Karpas-422 (cell line): ENCODE measurements at regions not wholly inside any gene's neighbourhood (a gene's known extent, or its start where the extent isn't known, plus 50 kb on each side); places are given as distances from the start of the nearest gene placed in this dataset.

Experiments used
- DNase-seq: peaks from one replicate; pipeline ENCODE4 v3.0.0-alpha.2; 2015
- H2AFZ ChIP-seq: fragments of 200-600 bp; sonication (generic); 2 replicates; pipeline ENCODE4 v1.6.1; 2014; ENCODE audit warnings: antibody characterized with exemption, low read length, mixed read lengths
- H3K27ac ChIP-seq: fragments of 200-600 bp; sonication (generic); 2 replicates; pipeline ENCODE4 v1.5.1; 2014; ENCODE audit warnings: mild to moderate bottlenecking, low read length, moderate library complexity
- H3K27me3 ChIP-seq: fragments of 200-600 bp; sonication (generic); 2 replicates; pipeline ENCODE4 v1.6.1; 2014; ENCODE audit warnings: low read length, mixed read lengths
- H3K36me3 ChIP-seq: fragments of 200-600 bp; sonication (generic); 2 replicates; pipeline ENCODE4 v1.6.1; 2014; ENCODE audit warnings: low read length, mixed read lengths; ENCODE audit not compliant: insufficient read depth
- H3K4me1 ChIP-seq: fragments of 200-600 bp; sonication (generic); 2 replicates; pipeline ENCODE4 v1.6.1; 2014; ENCODE audit warnings: mild to moderate bottlenecking, low read length, mixed read lengths
- H3K4me2 ChIP-seq: fragments of 200-600 bp; sonication (generic); 2 replicates; pipeline ENCODE4 v1.6.1; 2014; ENCODE audit warnings: low read length, low read depth, mild to moderate bottlenecking; ENCODE audit not compliant: poor library complexity, severe bottlenecking
- H3K4me3 ChIP-seq: fragments of 200-600 bp; sonication (generic); 2 replicates; pipeline ENCODE4 v1.5.1; 2014; ENCODE audit warnings: mild to moderate bottlenecking, antibody characterized with exemption, low read length, mixed read lengths
- H3K79me2 ChIP-seq: fragments of 200-600 bp; sonication (generic); 2 replicates; pipeline ENCODE4 v1.6.1; 2014; ENCODE audit warnings: mild to moderate bottlenecking, low read length, mixed read lengths
- H3K9ac ChIP-seq: fragments of 200-600 bp; sonication (generic); 2 replicates; pipeline ENCODE4 v1.6.0; 2014; ENCODE audit warnings: low read length
- H3K9me2 ChIP-seq: fragments of 200-600 bp; sonication (generic), shearing (Covaris generic); replicated peaks from 2 replicates; pipeline ENCODE4 v1.6.0; 2014; ENCODE audit warnings: mild to moderate bottlenecking, low read length, moderate library complexity; ENCODE audit not compliant: insufficient read depth
- H3K9me3 ChIP-seq: fragments of 300-700, 200-600 bp; sonication (generic); 2 replicates; pipeline ENCODE4 v1.6.1; 2014; ENCODE audit warnings: low read length, mixed read lengths
- H4K20me1 ChIP-seq: fragments of 200-600 bp; sonication (generic); 2 replicates; pipeline ENCODE4 v1.6.1; 2014; ENCODE audit warnings: mild to moderate bottlenecking, antibody characterized with exemption, low read length, low read depth; ENCODE audit not compliant: insufficient read depth

DNA sequence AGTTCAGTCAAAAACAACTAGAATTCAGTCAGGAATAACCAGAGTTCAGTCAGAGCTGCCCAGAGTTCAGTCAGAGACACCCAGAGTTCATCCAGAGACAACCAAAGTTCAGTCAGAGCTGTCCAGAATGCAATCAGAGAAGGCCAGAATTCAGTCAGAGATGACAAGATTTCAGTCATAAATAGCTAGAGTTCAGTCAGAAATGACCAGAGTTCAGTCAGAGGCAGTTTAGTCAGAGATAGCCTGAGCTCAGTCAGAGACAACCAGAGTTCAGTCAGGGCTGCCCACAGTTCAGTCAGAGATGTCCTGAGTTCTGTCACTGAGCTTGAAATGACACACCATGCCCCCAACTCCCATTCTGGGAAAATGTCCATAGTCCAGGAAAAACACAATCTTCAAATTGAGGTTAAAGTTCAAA, 1102.8 kb downstream of the BCL11B start:
- Histone ChIP-seq H3K27me3 (no peaks in the 10 kb centered on the region), H3K79me2 (no peaks in the 10 kb centered on the region), H3K4me2 (no peak overlapping the region), H4K20me1 (no peaks in the 10 kb centered on the region), H3K9me3 (peaks cover 8% of the 10 kb centered on the region; the same call in 1 of the 2 replicates), H3K4me3 (no peak overlapping the region), H3K9ac (no peak overlapping the region), H3K36me3 (no peaks in the 10 kb centered on the region), H3K9me2 (no peaks in the 10 kb centered on the region), H2AFZ (no peak overlapping the region), H3K4me1 (no peaks in the 10 kb centered on the region), H3K27ac (no peak overlapping the region)
- DNase-seq: no peak

DNA sequence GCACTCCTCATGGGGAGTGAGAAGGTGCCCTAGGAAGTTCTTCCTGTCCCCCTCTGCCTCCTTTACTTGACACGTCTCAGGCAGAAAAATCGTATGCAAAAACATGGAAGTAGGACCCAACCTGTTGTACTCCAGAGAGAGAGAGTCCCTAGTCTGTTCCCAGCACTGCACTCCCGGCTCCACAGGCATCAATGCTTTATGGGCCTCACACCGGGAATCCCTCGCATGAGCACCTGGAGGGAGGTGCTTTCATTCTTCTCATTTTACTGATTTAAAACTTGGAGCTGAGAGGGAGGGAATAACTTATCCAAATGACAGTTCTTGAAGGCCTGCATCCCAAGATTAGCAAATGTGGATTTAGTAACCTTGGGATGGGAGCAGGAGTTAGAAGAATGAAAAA, 1101.4 kb downstream of the BCL11B start:
- Histone ChIP-seq H3K27ac (no peak overlapping the region), H3K4me1 (no peaks in the 10 kb centered on the region)

DNA sequence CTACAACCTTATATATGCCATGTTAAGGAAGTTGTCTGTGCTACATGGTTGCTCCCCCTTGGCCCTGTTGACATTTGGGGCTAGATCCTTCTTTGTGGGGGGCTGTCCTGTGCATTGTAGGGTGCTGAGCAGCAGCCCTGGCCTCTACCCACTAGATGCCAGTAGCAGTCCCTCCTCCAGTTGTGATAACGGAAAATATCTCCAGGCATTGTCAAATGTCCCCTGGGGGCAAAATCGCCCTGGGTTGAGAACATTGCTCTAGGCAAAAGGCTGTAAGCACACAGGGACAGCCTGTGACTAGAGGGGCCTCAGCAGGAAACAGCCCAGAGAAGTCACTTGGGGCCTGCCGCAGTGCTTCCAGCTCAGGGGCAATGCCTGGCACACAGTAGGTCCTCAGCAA, 1100.3 kb downstream of the BCL11B start:
- Histone ChIP-seq H3K9me2 (no peaks in the 10 kb centered on the region), H4K20me1 (no peaks in the 10 kb centered on the region), H3K4me1 (no peaks in the 10 kb centered on the region), H3K9me3 (peaks cover 8% of the 10 kb centered on the region; the same call in 1 of the 2 replicates), H2AFZ (no peak overlapping the region), H3K27ac (no peak overlapping the region), H3K4me3 (no peak overlapping the region), H3K4me2 (no peak overlapping the region), H3K9ac (no peak overlapping the region), H3K79me2 (no peaks in the 10 kb centered on the region), H3K27me3 (no peaks in the 10 kb centered on the region), H3K36me3 (no peaks in the 10 kb centered on the region)
- no peak for DNase-seq

More for the DNA sequence above, 1101.4 kb downstream of the BCL11B start:
- DNase-seq: no peak
- Histone ChIP-seq H3K36me3 (no peaks in the 10 kb centered on the region), H3K4me2 (no peak overlapping the region), H3K9ac (no peak overlapping the region), H2AFZ (no peak overlapping the region), H3K9me3 (peaks cover 8% of the 10 kb centered on the region; the same call in 1 of the 2 replicates), H3K79me2 (no peaks in the 10 kb centered on the region), H4K20me1 (no peaks in the 10 kb centered on the region), H3K4me3 (no peak overlapping the region), H3K27me3 (no peaks in the 10 kb centered on the region), H3K9me2 (no peaks in the 10 kb centered on the region)

DNA sequence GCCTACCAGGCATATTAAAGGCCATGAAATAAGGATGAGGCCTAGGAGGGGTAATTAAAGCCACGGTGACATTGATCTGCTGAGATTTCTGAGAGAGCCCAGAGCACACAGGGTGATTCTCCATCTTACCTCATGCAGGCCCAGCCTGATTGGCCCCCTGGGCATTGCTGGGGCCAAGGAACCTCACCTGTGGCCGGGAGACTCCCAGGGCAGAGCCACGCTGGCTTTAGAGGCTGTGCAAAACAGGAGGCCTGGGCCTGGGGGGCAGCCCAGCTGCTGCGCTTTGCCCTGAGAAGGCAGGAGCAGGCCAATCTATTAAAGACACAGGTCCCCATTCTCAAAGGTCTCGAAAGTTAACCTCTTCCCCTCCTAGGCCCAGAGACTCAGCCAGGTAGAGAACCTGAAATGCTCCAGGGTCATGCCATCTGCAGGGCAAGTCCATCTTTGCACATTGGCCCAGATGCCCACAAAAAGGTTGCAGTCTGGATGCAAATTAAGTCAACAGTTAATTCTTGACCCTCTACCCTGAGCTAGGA, 1099.7 kb downstream of the BCL11B start:
- Histone ChIP-seq H3K79me2 (no peaks in the 10 kb centered on the region), H3K9me3 (peaks cover 8% of the 10 kb centered on the region; the same call in 1 of the 2 replicates), H3K4me3 (no peak overlapping the region), H3K4me2 (no peak overlapping the region), H2AFZ (no peak overlapping the region), H3K9me2 (no peaks in the 10 kb centered on the region), H3K27me3 (no peaks in the 10 kb centered on the region), H3K36me3 (no peaks in the 10 kb centered on the region), H4K20me1 (no peaks in the 10 kb centered on the region), H3K4me1 (no peaks in the 10 kb centered on the region), H3K9ac (no peak overlapping the region), H3K27ac (no peak overlapping the region)
- no peak for DNase-seq

DNA sequence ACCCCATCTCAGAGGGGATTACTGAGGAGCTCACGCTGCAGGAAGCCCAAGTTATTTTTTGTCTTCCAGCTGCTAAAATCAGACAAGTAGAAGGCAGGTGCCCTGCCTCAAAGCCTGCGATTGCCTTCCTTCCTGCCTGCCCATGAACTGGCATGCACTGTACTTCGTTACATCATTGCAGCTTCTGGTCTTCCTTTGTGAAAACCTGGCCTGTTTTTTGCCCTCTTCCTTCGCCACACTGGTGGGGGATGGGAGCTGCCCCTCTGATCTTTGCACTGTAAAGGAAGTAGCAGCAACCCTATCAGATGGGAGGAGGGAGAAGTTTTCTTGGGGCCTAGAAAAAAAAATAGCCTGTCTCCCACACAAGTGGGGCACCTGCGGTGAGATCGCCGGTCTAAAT, 1098.7 kb downstream of the BCL11B start:
- H2AFZ ChIP-seq: no peak overlapping the region
- no peaks in the 10 kb centered on the region for H4K20me1 ChIP-seq
- no peaks in the 10 kb centered on the region for H3K9me2 ChIP-seq
- H3K4me2 ChIP-seq: no peak overlapping the region
- peaks cover 9% of the 10 kb centered on the region for H3K9me3 ChIP-seq
- no peaks in the 10 kb centered on the region for H3K79me2 ChIP-seq
- DNase-seq: no peak
- no peak overlapping the region for H3K4me3 ChIP-seq
- H3K27ac ChIP-seq: no peak overlapping the region
- no peaks in the 10 kb centered on the region for H3K27me3 ChIP-seq
- H3K9ac ChIP-seq: no peak overlapping the region
- H3K36me3 ChIP-seq: no peaks in the 10 kb centered on the region
- H3K4me1 ChIP-seq: no peaks in the 10 kb centered on the region

DNA sequence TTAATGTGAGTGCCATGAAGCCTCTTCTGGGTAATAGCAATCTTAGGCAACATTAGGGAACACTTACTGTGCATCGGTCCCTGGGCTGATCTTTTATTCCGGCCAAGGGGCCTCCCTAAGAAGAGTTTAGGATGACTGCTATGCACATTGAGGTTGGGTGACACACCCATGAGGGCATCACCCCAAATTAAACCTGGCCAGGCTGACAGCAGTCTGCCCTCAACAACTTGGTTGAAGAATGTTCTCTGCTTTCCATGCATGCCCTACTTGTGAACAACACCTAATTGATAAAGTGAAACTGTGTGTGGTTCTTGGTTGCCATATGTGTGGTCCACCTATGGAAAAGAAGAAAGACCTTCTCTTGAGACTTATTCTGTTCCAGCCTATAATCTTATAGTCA, 1098.0 kb downstream of the BCL11B start:
- no peaks in the 10 kb centered on the region for H4K20me1 ChIP-seq
- no peaks in the 10 kb centered on the region for H3K4me1 ChIP-seq
- H2AFZ ChIP-seq: no peak overlapping the region
- H3K27me3 ChIP-seq: no peaks in the 10 kb centered on the region
- H3K4me3 ChIP-seq: no peak overlapping the region
- H3K36me3 ChIP-seq: no peaks in the 10 kb centered on the region
- H3K27ac ChIP-seq: no peak overlapping the region
- H3K9me2 ChIP-seq: no peaks in the 10 kb centered on the region
- H3K9me3 ChIP-seq: peaks cover 9% of the 10 kb centered on the region
- no peak for DNase-seq
- H3K79me2 ChIP-seq: no peaks in the 10 kb centered on the region
- no peak overlapping the region for H3K4me2 ChIP-seq
- no peak overlapping the region for H3K9ac ChIP-seq

DNA sequence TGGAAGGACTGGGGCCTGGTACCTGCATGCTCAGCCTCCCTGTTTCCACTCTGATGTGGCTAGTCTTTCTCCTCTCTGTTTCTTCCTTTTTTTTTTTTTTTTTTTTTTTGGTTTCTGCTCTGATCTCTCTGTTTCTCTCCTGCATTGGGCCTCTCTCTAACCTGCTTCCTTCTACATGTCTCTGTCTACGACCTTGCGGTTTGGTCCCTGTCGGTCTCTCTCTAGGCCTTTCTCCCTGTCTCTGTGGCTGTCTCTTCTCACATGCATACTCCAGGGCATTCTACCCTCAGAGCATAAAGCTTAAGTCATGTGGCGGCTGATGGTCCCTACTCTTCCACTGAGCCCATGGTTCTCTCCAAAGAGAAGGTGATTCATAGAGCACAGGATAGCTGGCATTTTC, 1096.6 kb downstream of the BCL11B start:
- no peaks in the 10 kb centered on the region for H3K27me3 ChIP-seq
- no peak overlapping the region for H2AFZ ChIP-seq
- no peak overlapping the region for H3K4me2 ChIP-seq
- H3K36me3 ChIP-seq: no peaks in the 10 kb centered on the region
- H3K79me2 ChIP-seq: no peaks in the 10 kb centered on the region
- H3K9me3 ChIP-seq: peaks cover 11% of the 10 kb centered on the region
- H3K27ac ChIP-seq: no peak overlapping the region
- no peak for DNase-seq
- no peaks in the 10 kb centered on the region for H3K9me2 ChIP-seq
- no peaks in the 10 kb centered on the region for H4K20me1 ChIP-seq
- H3K4me3 ChIP-seq: no peak overlapping the region
- H3K9ac ChIP-seq: no peak overlapping the region
- no peaks in the 10 kb centered on the region for H3K4me1 ChIP-seq

DNA sequence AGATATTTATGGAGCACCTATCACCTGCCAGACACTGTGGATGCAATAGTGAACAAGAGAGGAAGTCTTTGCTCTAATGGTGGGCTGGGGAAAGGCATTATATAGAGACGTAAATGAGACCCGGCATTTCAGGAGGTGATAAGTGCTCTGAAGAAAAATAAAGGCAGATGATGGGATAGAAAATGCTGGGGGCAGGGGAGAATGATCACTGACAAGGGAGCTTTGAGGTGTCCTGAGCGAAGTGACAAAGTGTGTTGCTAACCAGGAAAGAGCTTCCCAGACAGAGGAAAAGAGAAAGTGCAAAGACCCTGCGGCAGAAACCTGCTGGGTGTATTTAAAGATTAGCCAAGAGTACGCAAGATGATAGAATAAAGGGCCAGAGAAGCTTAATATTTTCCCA, 1096.1 kb downstream of the BCL11B start:
- no peaks in the 10 kb centered on the region for H3K27me3 ChIP-seq
- no peak for DNase-seq
- no peaks in the 10 kb centered on the region for H3K79me2 ChIP-seq
- H3K9me2 ChIP-seq: no peaks in the 10 kb centered on the region
- peaks cover 11% of the 10 kb centered on the region for H3K9me3 ChIP-seq
- H3K9ac ChIP-seq: no peak overlapping the region
- H3K36me3 ChIP-seq: no peaks in the 10 kb centered on the region
- H3K4me1 ChIP-seq: no peaks in the 10 kb centered on the region
- no peaks in the 10 kb centered on the region for H4K20me1 ChIP-seq
- H3K4me3 ChIP-seq: no peak overlapping the region
- H3K27ac ChIP-seq: no peak overlapping the region
- H3K4me2 ChIP-seq: no peak overlapping the region
- no peak overlapping the region for H2AFZ ChIP-seq

DNA sequence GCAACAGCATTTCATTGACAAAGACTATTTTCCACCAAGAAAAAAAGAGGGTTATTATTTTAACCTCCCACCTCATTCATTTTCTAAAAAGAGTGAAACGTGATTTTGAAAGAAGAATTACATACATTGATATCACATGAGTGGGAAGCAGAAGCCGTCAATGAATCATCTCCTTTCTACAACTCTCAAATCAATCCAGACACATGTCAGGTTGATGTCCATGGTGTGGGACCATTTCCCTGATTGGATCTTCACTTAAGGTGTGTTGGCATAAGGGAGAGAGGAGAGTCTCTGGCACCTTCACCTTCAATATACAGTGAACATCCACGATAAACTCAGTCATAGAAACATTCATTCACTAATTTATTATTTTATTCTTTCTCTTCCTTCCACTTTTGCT, 1095.1 kb downstream of the BCL11B start:
- peaks cover 6% of the 10 kb centered on the region for H3K9me3 ChIP-seq
- H3K9me2 ChIP-seq: no peaks in the 10 kb centered on the region
- H3K79me2 ChIP-seq: no peaks in the 10 kb centered on the region
- no peak overlapping the region for H3K4me2 ChIP-seq
- H3K4me3 ChIP-seq: no peak overlapping the region
- no peaks in the 10 kb centered on the region for H3K4me1 ChIP-seq
- no peaks in the 10 kb centered on the region for H4K20me1 ChIP-seq
- no peak overlapping the region for H3K27ac ChIP-seq
- no peak overlapping the region for H3K9ac ChIP-seq
- H2AFZ ChIP-seq: no peak overlapping the region
- no peaks in the 10 kb centered on the region for H3K27me3 ChIP-seq
- no peaks in the 10 kb centered on the region for H3K36me3 ChIP-seq
- DNase-seq: no peak
